GM18951 (cell line): ENCODE measurements at regions not wholly inside any gene's neighbourhood (a gene's known extent, or its start where the extent isn't known, plus 50 kb on each side); places are given as distances from the start of the nearest gene placed in this dataset.
"Not testable (repeated sequence)": the region's sequence is repeated elsewhere in the genome, so short reads cannot be mapped to it uniquely, and the experiment has no call there.

Experiments used
- POLR2A ChIP-seq: IDR thresholded peaks from 4 replicates; pipeline ENCODE4 v1.6.1; 2011; ENCODE audit warnings: mild to moderate bottlenecking; ENCODE audit not compliant: insufficient read length, insufficient read depth; ENCODE audit errors: extremely low read depth
- in situ Hi-C: fragments of 300-500 bp; cut with MboI; formaldehyde crosslinking; loops from one replicate; pipeline ENCODE4 v1.12.0; 2022; ENCODE audit warnings: low sequenced_read_pairs, mixed read lengths, inconsistent platforms; ENCODE audit not compliant: unreplicated experiment

GRCh38 chr14:58966997-58967396 lies 221.5 kb upstream of the DAAM1 start:
- in situ Hi-C loops: no loop called here
- TF ChIP-seq POLR2A: no peak

GRCh38 chr14:58969951-58970751 lies 218.3 kb upstream of the DAAM1 start:
- no peak for TF ChIP-seq POLR2A
- in situ Hi-C loops: no loop called here

DNA sequence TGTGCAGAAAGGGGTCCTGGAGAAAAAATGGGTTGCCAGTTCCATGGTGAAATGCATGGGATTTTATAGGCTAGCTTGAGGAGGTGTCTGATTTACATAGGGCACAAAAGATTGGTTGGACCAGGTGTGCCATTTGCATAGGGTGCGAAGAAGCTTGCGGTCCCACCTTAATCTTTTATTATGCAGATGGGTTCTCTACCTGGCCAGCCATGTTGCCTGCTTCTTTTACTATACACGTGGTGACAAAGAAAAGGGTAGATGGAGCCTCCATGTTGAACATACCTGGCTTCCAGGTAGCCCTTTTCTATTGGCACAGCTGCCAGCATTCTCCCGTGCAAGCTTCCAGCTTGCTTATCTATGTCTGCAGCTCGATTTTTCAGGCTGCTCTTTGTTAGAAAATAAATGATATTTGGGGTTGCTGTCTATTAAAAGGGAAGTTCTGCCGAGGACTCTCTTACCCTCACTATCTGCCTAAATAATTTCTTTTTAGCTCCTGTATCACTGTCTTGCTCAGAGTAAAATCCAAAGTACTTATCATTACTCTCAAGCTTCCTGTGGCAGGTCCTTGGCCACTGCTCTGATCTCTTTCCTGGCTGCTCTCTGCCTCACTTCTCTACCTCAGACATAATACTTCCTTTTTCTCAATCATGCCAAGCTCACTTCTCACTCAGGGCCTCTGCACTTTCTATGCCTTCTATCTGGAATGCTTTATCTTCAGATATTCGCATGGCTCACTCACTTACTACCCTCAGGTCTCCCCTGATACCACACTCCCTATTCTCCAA lies 216.0 kb upstream of the DAAM1 start:
- in situ Hi-C loops: no loop called here
- TF ChIP-seq POLR2A: no peak

- TF ChIP-seq POLR2A: no peak
- in situ Hi-C loops: no loop called here
Observed at GRCh38 chr14:58977366-58977765, 211.1 kb upstream of the DAAM1 start.

- in situ Hi-C loops: no loop called here
- no peak for TF ChIP-seq POLR2A
Observed at GRCh38 chr14:58978343-58978742, 210.1 kb upstream of the DAAM1 start.

DNA sequence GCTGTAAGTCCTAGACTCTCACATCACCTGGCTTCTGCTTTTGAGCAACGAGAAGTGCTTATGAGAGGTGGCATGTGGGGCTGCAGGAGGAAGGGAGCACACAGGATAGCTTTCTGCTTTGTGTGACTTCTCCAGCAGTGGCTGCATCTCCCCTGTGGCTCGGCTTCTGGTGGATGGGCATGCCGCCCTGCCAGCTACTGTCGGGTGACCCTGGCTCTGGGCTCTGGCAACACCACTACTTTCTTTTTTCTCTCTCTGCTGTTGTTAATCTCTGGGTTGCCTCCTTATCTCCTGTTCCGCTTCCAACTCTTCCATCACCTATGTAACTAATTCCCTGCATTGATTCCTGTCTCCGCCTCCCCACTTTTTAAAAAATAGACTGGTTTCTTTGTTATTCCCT lies 209.1 kb upstream of the DAAM1 start:
- TF ChIP-seq POLR2A: no peak
- in situ Hi-C loops: no loop called here

DNA sequence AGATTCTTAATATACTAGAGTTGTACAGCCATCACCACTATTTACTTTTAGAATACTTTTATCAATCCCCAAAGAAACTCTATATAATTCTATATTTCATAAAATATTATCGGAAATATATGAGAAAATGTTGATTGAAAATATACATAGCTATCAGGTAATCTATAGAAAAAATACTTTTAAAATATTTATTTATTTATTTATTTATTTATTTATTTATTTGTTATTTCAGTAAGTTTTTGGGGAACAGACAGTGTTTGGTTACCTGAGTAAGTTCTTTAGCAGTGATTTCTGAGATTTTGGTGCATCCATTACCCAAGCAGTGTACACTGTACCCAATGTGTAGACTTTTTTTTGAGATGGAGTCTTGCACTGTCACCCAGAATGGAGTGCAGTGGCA lies 206.6 kb upstream of the DAAM1 start:
- TF ChIP-seq POLR2A: no peak
- in situ Hi-C loops: no loop called here

DNA sequence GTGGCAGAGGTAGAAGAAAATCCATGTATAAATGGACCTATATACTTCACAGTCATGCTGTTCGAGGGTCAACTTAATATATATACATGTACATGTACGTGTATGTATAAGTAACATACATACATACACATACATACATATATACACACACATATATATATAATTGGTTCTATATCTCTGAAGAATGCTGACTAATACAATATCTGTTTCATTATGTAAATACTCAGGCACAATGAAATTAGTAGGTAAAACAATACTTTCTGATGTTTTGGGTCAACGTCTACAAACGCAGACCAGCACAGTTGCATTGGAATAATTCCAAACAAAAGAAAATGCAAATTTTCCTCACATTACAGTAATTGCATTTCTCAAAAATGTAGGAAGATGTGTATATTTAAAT lies 202.7 kb upstream of the DAAM1 start:
- in situ Hi-C loops: no loop called here
- no peak for TF ChIP-seq POLR2A

GRCh38 chr14:58987591-58987990 lies 200.9 kb upstream of the DAAM1 start:
- TF ChIP-seq POLR2A: no peak
- in situ Hi-C loops: no loop called here

DNA sequence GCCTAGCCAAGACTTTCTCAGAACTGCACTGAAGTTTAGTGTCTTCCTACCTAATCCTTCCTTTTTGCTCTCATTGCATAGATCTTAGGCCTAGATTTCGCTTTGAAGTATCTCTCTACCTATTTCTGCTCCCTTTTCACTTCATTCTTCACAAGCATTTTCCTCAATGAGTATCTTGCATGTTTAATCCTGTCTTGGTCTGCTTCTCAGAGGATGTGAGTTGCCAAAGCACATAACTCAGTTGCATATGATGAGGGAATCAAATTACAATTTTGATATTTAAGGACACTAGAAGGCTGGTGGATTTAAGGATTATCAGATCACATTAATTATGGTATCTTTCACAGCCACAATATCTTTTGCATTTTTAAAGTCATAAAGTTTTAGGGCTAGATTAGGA lies 195.5 kb upstream of the DAAM1 start:
- TF ChIP-seq POLR2A: no peak
- in situ Hi-C loops: no loop called here

DNA sequence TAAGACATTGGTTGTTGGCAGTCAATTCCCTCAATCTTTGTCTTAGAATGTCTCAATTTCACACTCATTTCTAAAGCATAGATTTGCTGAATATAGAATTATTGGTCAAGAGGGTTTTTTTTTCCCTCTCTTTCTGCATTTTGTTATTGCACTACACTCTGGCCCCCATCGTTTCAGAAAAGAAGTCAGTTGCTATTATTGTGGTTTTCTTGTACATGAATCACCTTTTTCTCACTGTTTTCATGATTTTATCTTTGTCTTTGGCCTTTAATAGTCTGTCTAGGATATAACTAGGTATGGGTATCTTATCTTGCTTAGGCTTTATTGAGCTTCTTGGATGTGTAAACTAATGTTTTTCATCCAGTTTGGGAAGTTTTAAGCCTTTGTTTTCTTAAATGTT lies 194.3 kb upstream of the DAAM1 start:
- TF ChIP-seq POLR2A: no peak
- in situ Hi-C loops: no loop called here

- in situ Hi-C loops: no loop called here
- no peak for TF ChIP-seq POLR2A
Observed at GRCh38 chr14:59004012-59004411, 184.5 kb upstream of the DAAM1 start.

- in situ Hi-C loops: not testable (repeated sequence)
Observed at GRCh38 chr14:59006179-59006578, 182.3 kb upstream of the DAAM1 start.

DNA sequence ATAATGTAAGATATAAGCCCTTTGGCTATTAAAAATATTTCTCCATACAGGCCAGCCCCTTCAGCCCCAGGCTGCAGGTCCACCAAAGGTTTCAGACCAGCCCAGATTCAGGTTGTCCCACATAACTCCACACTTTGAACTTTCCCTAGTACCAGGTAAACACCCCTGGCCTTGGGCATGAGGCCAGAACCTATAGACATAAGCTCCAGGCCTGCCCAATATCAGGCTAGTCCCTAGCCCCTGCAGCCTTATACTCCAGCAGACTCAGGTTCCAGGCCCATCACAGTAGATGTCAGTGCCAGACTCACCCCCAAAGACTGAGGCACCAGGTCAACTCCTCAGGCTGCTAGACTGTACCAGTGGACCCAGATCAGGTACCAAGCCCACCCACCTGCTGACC lies 178.5 kb upstream of the DAAM1 start:
- in situ Hi-C loops: no loop called here

GRCh38 chr14:59013672-59014298 lies 174.7 kb upstream of the DAAM1 start:
- no peak for TF ChIP-seq POLR2A
- in situ Hi-C loops: no loop called here

More for the DNA sequence above, 178.5 kb upstream of the DAAM1 start:
- no peak for TF ChIP-seq POLR2A
